ENCODE measurements at regions not wholly inside any gene's neighbourhood (a gene's known extent, or its start where the extent isn't known, plus 50 kb on each side); places are given as distances from the start of the nearest gene placed in this dataset.

DNA sequence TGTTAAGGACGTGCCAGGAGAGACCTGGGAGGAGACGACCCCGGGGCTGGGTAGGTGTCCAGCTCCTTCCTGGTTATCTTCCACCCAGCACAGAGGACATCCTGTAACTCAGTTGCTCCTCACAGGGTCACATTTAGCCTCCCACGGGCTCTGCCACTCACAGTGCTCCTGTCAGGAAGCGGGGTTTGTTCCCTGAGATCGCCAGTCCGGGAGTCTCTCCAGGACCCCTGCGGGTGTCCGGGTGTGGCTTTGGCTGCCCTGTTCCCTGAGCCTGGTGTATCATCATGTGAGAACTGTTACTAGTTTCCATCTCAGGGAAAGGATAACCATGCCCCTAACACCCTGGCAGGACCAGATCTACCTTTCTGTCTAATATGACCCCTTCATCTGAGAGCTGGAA, 158.2 kb upstream of the RUNX1 start:
- Histone ChIP-seq H3K27ac (peak overlapping the region in 2 of 4 donors; percentile 28 to 73), H3K4me3 (no peak overlapping the region), H3K9me3 (no peaks in the 10 kb centered on the region), H3K4me1 (peaks cover 9 to 22% (median 12%) of the 10 kb centered on the region in 4 donors), H3K36me3 (no peaks in the 10 kb centered on the region), H3K27me3 (no peaks in the 10 kb centered on the region)
- WGBS, 2 donors: 83 to 92% methylated on average over 3 to 9 of the region's 9 CpGs
- no peak for ATAC-seq (ENCODE audit: low FRiP score in 2 of 2)
- peak in 1 of 2 donors; percentile 20 for DNase-seq
- TF ChIP-seq EP300 (IDR thresholded peaks at IDR 0.05) (no peak), POLR2AphosphoS5 (IDR thresholded peaks at IDR 0.05) (no peak), POLR2A (IDR thresholded peaks at IDR 0.05) (no peak)
- TF ChIP-seq, protein P1, sequence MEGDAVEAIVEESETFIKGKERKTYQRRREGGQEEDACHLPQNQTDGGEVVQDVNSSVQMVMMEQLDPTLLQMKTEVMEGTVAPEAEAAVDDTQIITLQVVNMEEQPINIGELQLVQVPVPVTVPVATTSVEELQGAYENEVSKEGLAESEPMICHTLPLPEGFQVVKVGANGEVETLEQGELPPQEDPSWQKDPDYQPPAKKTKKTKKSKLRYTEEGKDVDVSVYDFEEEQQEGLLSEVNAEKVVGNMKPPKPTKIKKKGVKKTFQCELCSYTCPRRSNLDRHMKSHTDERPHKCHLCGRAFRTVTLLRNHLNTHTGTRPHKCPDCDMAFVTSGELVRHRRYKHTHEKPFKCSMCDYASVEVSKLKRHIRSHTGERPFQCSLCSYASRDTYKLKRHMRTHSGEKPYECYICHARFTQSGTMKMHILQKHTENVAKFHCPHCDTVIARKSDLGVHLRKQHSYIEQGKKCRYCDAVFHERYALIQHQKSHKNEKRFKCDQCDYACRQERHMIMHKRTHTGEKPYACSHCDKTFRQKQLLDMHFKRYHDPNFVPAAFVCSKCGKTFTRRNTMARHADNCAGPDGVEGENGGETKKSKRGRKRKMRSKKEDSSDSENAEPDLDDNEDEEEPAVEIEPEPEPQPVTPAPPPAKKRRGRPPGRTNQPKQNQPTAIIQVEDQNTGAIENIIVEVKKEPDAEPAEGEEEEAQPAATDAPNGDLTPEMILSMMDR (IDR thresholded peaks at IDR 0.05): no peak

DNA sequence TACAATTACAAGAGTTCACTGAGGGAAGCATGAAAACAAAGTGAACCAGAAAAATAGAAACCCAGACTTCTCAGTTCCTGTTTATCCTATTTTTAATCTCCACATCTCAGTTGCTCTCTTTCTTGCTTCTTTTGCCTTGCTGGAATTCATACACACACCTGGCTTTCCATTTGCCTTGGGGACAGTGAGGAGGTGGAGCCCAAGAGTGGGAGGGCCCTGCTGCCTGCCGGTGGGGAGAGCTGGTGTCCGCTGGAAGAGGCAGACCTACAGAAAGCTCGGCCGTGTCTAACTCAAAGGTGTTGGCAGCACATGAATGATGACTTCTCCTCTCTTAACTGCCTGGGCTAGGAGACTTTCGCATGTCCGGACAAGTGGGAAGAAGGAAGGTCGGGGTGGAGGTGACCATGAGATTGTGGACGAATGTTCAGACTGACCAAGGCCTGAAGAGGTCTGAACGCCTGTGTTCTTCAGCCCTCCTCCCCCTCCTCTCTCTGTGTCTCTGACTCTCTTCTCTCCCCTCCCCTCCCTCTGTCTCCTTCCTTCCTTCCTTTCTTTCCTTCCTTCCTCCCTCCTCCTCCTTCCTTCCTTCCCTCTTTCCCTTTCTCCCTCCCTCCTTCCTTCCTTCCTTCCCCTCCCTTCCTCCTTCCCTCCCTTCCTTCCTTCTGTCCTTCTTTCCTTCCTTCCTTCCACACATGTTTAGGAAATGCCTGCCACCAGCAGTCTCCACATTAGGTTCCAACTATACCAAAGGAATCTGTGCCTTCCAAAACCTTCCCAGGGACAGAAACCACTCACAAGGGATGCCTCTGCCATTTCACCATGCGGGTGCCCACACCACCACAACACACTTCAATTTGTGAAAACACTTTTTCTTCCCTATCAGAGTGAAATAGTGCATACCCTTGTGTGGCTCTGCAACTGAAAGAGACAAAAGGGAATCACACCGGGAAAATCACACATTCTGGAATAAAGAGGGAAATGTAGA, 157.3 kb upstream of the RUNX1 start:
- ATAC-seq (ENCODE audit: low FRiP score in 2 of 2) (no peak), DNase-seq (peak in 1 of 2 donors; percentile 16)
- Histone ChIP-seq H3K9me3 (no peaks in the 10 kb centered on the region), H3K4me1 (peaks cover 9 to 22% (median 12%) of the 10 kb centered on the region in 4 donors), H3K27me3 (no peaks in the 10 kb centered on the region), H3K36me3 (no peaks in the 10 kb centered on the region), H3K27ac (peak overlapping the region; percentile 45 to 73 (median 61)), H3K4me3 (no peak overlapping the region)
- TF ChIP-seq POLR2AphosphoS5 (IDR thresholded peaks at IDR 0.05): no peak
- 50 to 58% methylated on average over 11 of the region's 11 CpGs for WGBS, 2 donors

DNA sequence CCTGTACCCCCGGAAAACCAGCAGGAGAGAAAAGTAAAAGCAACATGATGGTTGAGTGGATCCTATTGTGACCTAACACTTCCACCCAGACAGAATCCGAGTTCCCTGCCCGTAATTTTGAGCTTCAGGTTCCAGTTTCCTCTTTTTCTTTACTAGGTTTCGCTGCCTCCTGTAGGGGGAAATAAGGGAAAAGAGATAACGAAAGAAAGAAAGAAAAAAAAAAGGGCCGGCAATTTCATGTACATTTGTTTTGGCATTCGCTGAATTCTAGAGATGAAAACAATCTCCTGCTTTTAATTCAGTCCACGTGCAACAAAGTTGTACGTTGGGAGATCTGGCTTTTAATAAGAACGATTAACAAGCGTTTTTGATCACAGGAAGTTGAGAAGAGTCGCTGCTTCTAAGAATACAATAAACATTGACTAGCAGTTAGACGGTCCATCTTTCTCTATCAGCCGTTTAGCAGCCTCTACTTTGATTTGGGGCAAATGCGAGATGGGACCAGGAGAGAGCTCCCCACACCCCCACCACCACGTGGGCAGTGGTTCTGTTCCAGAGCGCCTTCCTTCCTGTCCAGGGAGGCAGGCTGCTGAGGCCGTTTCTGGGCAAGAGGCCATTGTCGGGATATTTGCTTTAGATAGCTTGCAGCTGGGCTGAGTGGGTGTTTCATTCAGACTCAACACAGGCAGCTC, 155.9 kb upstream of the RUNX1 start:
- Histone ChIP-seq H3K4me1 (peaks cover 9 to 22% (median 12%) of the 10 kb centered on the region in 4 donors), H3K27ac (peak overlapping the region; percentile 45 to 73 (median 61)), H3K36me3 (no peaks in the 10 kb centered on the region), H3K4me3 (peak overlapping the region in 3 of 4 donors; percentile 14 to 34 (median 30)), H3K27me3 (no peaks in the 10 kb centered on the region), H3K9me3 (no peaks in the 10 kb centered on the region)
- ATAC-seq (ENCODE audit: low FRiP score in 2 of 2): peak; percentile 68 to 80
- DNase-seq: peak in 1 of 2 donors; percentile 58
- TF ChIP-seq, protein P1 (IDR thresholded peaks at IDR 0.05): peak in 2 of 6 experiments; percentile 4 to 13
- no peak for TF ChIP-seq EP300 (IDR thresholded peaks at IDR 0.05)
- peak; percentile 63 for TF ChIP-seq POLR2AphosphoS5 (IDR thresholded peaks at IDR 0.05)
- no peak for TF ChIP-seq POLR2A (IDR thresholded peaks at IDR 0.05)
- 16 to 22% methylated on average over 18 to 19 of the region's 19 CpGs for WGBS, 2 donors

DNA sequence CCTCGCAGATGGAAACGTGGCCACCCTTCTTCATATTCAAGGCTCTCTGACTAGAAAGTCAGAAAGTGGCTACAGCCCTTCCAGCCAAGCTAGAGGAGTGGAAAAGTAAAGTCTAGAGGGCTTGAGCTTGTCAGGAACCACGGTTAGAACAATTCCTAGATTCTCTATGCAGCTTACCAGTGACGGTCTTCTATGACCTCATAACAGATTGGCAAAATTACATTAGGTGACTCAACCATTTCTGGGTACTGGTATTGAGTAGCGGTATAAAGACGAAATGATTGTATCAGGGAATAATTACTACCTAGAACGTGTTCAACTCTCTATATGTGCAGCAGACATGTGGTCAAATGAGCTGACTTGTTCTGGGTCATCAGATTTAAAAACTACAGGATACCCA, 155.0 kb upstream of the RUNX1 start:
- Histone ChIP-seq H3K36me3 (no peaks in the 10 kb centered on the region), H3K4me1 (peaks cover 9 to 22% (median 12%) of the 10 kb centered on the region in 4 donors), H3K9me3 (no peaks in the 10 kb centered on the region), H3K27me3 (no peaks in the 10 kb centered on the region), H3K4me3 (no peak overlapping the region), H3K27ac (no peak overlapping the region)
- ATAC-seq (ENCODE audit: low FRiP score in 2 of 2): no peak
- no peak for DNase-seq
- no peak for TF ChIP-seq EP300 (IDR thresholded peaks at IDR 0.05)
- TF ChIP-seq POLR2AphosphoS5 (IDR thresholded peaks at IDR 0.05): no peak
- TF ChIP-seq, protein P1 (IDR thresholded peaks at IDR 0.05): no peak
- no peak for TF ChIP-seq POLR2A (IDR thresholded peaks at IDR 0.05)
- 84 to 97% methylated on average over 7 of the region's 7 CpGs for WGBS, 2 donors

Measured in upper lobe of left lung (tissue), 6 donors.